ENCODE measurements at regions not wholly inside any gene's neighbourhood (a gene's known extent, or its start where the extent isn't known, plus 50 kb on each side); places are given as distances from the start of the nearest gene placed in this dataset.

DNA sequence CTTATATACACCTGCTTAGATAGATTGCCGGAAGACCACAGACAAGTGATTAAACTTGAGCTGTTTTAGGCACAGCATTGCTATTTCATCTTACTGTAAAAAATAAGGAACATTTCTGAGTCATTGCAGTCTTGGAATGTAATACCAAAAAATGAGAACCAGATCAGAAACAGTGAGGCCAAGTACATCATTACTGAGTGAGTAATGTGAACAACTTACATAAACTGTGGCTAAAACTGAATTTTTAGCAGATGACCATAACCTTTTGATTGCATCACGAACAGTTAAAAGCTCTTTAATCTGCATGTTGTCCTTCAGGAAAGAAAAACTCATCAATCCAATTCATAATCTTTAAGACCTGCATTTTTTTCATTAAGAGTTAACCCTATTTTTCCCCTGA, 157.1 kb upstream of the FGF10 start:
- Histone ChIP-seq H3K27ac (no peak overlapping the region), H3K27me3 (replicated peaks; ENCODE audit: insufficient read depth) (no peaks in the 10 kb centered on the region), H3K9me3 (no peaks in the 10 kb centered on the region), H3K4me1 (replicated peaks) (no peaks in the 10 kb centered on the region), H3K4me3 (no peak overlapping the region), H3K36me3 (no peaks in the 10 kb centered on the region)
- TF ChIP-seq POLR2AphosphoS5 (IDR thresholded peaks at IDR 0.05): no peak
- no peak for TF ChIP-seq POLR2A (IDR thresholded peaks at IDR 0.05)
- TF ChIP-seq, protein P1, sequence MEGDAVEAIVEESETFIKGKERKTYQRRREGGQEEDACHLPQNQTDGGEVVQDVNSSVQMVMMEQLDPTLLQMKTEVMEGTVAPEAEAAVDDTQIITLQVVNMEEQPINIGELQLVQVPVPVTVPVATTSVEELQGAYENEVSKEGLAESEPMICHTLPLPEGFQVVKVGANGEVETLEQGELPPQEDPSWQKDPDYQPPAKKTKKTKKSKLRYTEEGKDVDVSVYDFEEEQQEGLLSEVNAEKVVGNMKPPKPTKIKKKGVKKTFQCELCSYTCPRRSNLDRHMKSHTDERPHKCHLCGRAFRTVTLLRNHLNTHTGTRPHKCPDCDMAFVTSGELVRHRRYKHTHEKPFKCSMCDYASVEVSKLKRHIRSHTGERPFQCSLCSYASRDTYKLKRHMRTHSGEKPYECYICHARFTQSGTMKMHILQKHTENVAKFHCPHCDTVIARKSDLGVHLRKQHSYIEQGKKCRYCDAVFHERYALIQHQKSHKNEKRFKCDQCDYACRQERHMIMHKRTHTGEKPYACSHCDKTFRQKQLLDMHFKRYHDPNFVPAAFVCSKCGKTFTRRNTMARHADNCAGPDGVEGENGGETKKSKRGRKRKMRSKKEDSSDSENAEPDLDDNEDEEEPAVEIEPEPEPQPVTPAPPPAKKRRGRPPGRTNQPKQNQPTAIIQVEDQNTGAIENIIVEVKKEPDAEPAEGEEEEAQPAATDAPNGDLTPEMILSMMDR (IDR thresholded peaks at IDR 0.05): no peak
- DNase-seq (ENCODE audit: low spot score): no peak
- WGBS: 57% methylated on average over 2 of the region's 2 CpGs
- intact Hi-C loops (cut with DNase I): no loop called here

- intact Hi-C loops (cut with DNase I): no loop called here
- Histone ChIP-seq H3K27ac (no peak overlapping the region), H3K36me3 (no peaks in the 10 kb centered on the region), H3K4me1 (replicated peaks) (no peaks in the 10 kb centered on the region), H3K27me3 (replicated peaks; ENCODE audit: insufficient read depth) (no peaks in the 10 kb centered on the region), H3K9me3 (no peaks in the 10 kb centered on the region), H3K4me3 (no peak overlapping the region)
- TF ChIP-seq POLR2A (IDR thresholded peaks at IDR 0.05): no peak
- TF ChIP-seq, protein P1 (IDR thresholded peaks at IDR 0.05): no peak
- TF ChIP-seq POLR2AphosphoS5 (IDR thresholded peaks at IDR 0.05): no peak
- no peak for DNase-seq (ENCODE audit: low spot score)
Measured at GRCh38 chr5:44543511-44543910, 154.3 kb upstream of the FGF10 start.

GRCh38 chr5:44542470-44542869, 153.2 kb upstream of the FGF10 start:
- H3K27ac ChIP-seq: no peak overlapping the region
- no peak overlapping the region for H3K4me3 ChIP-seq
- TF ChIP-seq POLR2AphosphoS5 (IDR thresholded peaks at IDR 0.05) (no peak), POLR2A (IDR thresholded peaks at IDR 0.05) (no peak)
- TF ChIP-seq, protein P1 (IDR thresholded peaks at IDR 0.05): no peak
- no peaks in the 10 kb centered on the region for H3K4me1 ChIP-seq (replicated peaks)
- no peaks in the 10 kb centered on the region for H3K27me3 ChIP-seq (replicated peaks; ENCODE audit: insufficient read depth)
- intact Hi-C loops (cut with DNase I): no loop called here
- no peaks in the 10 kb centered on the region for H3K9me3 ChIP-seq
- no peak for DNase-seq (ENCODE audit: low spot score)
- H3K36me3 ChIP-seq: no peaks in the 10 kb centered on the region
- WGBS: 96% methylated on average over 1 of the region's 1 CpG

DNA sequence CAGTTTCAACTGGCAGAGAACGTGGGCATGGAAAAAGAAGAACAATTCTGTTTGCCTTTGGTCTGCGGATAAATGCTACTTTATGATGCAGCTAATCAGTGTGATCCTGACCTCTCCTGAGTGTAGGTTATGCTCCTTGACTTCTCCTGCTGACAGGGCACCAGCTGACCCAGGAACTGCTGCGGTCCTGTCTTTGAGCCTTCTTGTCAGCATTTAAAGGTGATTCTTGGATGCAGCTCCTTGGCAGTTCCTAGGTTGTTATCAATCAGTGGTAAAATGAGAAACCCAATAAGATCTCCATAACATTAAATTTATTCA, 150.3 kb upstream of the FGF10 start:
- DNase-seq (ENCODE audit: low spot score): no peak
- 52% methylated on average over 3 of the region's 3 CpGs for WGBS
- Histone ChIP-seq H3K36me3 (no peaks in the 10 kb centered on the region), H3K27me3 (replicated peaks; ENCODE audit: insufficient read depth) (no peaks in the 10 kb centered on the region), H3K9me3 (no peaks in the 10 kb centered on the region), H3K27ac (no peak overlapping the region), H3K4me3 (no peak overlapping the region), H3K4me1 (replicated peaks) (no peaks in the 10 kb centered on the region)
- TF ChIP-seq POLR2A (IDR thresholded peaks at IDR 0.05) (no peak), POLR2AphosphoS5 (IDR thresholded peaks at IDR 0.05) (no peak)
- TF ChIP-seq, protein P1 (IDR thresholded peaks at IDR 0.05): no peak
- intact Hi-C loops (cut with DNase I): loop anchor here (5.0 kb wide), 1 partner anchor 233 kb away; no protein-coding TSS in a partner anchor

- H3K4me3 ChIP-seq: no peak overlapping the region
- H3K36me3 ChIP-seq: no peaks in the 10 kb centered on the region
- intact Hi-C loops (cut with DNase I): loop anchor here (5.0 kb wide), 1 partner anchor 233 kb away; no protein-coding TSS in a partner anchor
- TF ChIP-seq POLR2A (IDR thresholded peaks at IDR 0.05) (no peak), POLR2AphosphoS5 (IDR thresholded peaks at IDR 0.05) (no peak)
- TF ChIP-seq, protein P1 (IDR thresholded peaks at IDR 0.05): no peak
- no peak for DNase-seq (ENCODE audit: low spot score)
- H3K4me1 ChIP-seq (replicated peaks): no peaks in the 10 kb centered on the region
- H3K27me3 ChIP-seq (replicated peaks; ENCODE audit: insufficient read depth): no peaks in the 10 kb centered on the region
- no peak overlapping the region for H3K27ac ChIP-seq
- WGBS: 36% methylated on average over 9 of the region's 9 CpGs
- H3K9me3 ChIP-seq: no peaks in the 10 kb centered on the region
Measured at GRCh38 chr5:44538797-44539601, 149.8 kb upstream of the FGF10 start.

Data from prostate gland (tissue), 2 donors.